ENCODE measurements at regions not wholly inside any gene's neighbourhood (a gene's known extent, or its start where the extent isn't known, plus 50 kb on each side); places are given as distances from the start of the nearest gene placed in this dataset.

- TF ChIP-seq CTCF (conservative IDR thresholded peaks at IDR 0.05; ENCODE audit: low read depth): no peak
- no peak overlapping the region for H3K27ac ChIP-seq
- CTCF ChIA-PET: interaction anchor here (0.6 kb wide), 1 partner anchor 191 kb away, joined by 3 read pairs; no protein-coding TSS in a partner anchor
- no peak for DNase-seq (ENCODE audit: low spot score)
- POLR2A ChIA-PET (ENCODE audit: low non-redundant PET): no interaction called here
These were observed 270.4 kb downstream of the DOK5 start for GRCh38 chr20:54745780-54746179.

- no peak for TF ChIP-seq CTCF (conservative IDR thresholded peaks at IDR 0.05; ENCODE audit: low read depth)
- DNase-seq (ENCODE audit: low spot score): no peak
- ChIA-PET POLR2A (ENCODE audit: low non-redundant PET) (no interaction called here), CTCF (no interaction called here)
- H3K27ac ChIP-seq: no peak overlapping the region
These were observed 268.7 kb downstream of the DOK5 start for GRCh38 chr20:54744097-54744496.

DNA sequence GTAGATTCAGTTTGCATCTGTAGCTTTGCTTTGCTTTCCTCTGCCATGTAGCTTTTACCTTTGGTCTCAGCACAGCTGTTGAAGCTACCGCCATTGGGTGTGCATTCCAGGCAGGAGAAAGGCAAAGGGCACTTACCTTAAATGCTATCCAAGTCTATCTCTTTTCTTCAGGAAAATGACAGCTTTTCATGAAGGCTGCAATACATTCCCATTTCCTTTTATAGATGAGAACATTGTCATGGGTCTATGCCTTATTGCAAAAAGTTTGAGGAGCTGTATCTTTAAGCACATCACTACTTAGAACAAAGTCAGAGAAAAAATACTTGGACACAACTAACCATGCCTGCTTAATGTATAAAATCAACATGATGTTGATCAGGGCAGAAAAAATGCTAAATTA, 266.8 kb downstream of the DOK5 start:
- ChIA-PET CTCF (interaction anchor here (0.9 kb wide), 1 partner anchor 14 kb away, joined by 3 read pairs; no protein-coding TSS in a partner anchor), POLR2A (ENCODE audit: low non-redundant PET) (no interaction called here)
- TF ChIP-seq CTCF (conservative IDR thresholded peaks at IDR 0.05; ENCODE audit: low read depth): no peak

DNA sequence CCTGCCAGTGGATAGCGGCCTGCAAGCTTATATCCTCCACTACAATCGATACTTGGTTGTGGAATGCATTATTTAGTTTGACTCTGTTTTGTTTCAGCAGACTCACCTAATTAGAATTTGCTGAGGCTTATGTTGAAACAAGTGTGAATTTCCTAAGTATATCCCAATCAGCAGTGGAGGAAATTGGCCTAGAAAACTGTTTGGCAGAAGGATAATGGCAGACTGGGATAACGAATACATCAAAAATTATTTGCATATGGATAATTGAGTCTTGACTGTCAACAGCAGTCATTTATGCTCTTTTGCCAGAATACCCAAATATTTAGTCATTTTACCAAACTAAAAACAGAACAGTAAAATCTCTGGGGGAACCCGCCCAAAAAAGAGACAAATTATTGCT, 261.0 kb downstream of the DOK5 start:
- no peak for TF ChIP-seq CTCF (conservative IDR thresholded peaks at IDR 0.05; ENCODE audit: low read depth)
- H3K27ac ChIP-seq: no peak overlapping the region
- ChIA-PET CTCF (no interaction called here), POLR2A (ENCODE audit: low non-redundant PET) (no interaction called here)
- no peak for DNase-seq (ENCODE audit: low spot score)

More for the DNA sequence above, 266.8 kb downstream of the DOK5 start:
- no peak overlapping the region for H3K27ac ChIP-seq
- DNase-seq (ENCODE audit: low spot score): no peak

DNA sequence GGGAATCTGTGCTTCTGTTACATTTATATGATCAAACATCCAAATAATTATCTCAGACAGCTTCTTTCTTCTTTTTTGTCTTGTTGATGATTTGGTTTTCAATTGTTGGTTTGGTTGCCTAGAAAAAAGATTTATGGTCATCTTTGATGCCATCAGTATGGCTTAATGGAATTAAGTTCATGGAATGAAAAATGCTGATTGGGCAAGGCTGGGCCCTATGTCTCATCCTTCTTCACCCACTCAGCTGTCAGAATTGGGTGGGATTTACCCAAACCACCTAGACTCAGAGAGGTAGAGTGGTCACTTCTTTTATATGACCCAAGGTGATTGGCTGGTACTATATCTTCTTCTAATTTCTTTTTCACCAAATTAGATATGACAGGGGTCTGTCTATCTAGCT, 258.3 kb downstream of the DOK5 start:
- ChIA-PET CTCF (no interaction called here), POLR2A (ENCODE audit: low non-redundant PET) (no interaction called here)
- H3K27ac ChIP-seq: no peak overlapping the region
- no peak for TF ChIP-seq CTCF (conservative IDR thresholded peaks at IDR 0.05; ENCODE audit: low read depth)
- DNase-seq (ENCODE audit: low spot score): no peak

DNA sequence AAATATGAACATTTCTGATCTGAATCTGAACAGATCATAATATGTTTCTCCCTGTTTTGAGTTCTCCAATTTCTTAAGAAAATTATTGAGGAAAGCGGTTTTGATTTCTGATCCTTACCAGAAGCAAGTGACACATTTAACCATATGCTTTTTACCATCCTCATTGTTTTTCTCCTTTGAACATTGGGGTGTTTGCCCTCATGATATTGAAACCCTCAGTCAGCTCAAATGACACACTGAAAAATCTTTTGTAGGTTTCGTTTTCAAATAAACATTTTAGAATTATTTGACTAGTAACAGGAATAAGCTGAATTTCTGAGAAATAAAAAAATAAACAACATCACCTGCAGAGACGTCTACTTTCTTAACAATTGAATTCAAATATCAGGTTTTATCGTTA, 252.1 kb downstream of the DOK5 start:
- ChIA-PET CTCF (no interaction called here), POLR2A (ENCODE audit: low non-redundant PET) (no interaction called here)
- no peak overlapping the region for H3K27ac ChIP-seq
- no peak for TF ChIP-seq CTCF (conservative IDR thresholded peaks at IDR 0.05; ENCODE audit: low read depth)
- no peak for DNase-seq (ENCODE audit: low spot score)

All from RWPE1 (cell line).